ENCODE measurements at regions not wholly inside any gene's neighbourhood (a gene's known extent, or its start where the extent isn't known, plus 50 kb on each side); places are given as distances from the start of the nearest gene placed in this dataset.

DNA sequence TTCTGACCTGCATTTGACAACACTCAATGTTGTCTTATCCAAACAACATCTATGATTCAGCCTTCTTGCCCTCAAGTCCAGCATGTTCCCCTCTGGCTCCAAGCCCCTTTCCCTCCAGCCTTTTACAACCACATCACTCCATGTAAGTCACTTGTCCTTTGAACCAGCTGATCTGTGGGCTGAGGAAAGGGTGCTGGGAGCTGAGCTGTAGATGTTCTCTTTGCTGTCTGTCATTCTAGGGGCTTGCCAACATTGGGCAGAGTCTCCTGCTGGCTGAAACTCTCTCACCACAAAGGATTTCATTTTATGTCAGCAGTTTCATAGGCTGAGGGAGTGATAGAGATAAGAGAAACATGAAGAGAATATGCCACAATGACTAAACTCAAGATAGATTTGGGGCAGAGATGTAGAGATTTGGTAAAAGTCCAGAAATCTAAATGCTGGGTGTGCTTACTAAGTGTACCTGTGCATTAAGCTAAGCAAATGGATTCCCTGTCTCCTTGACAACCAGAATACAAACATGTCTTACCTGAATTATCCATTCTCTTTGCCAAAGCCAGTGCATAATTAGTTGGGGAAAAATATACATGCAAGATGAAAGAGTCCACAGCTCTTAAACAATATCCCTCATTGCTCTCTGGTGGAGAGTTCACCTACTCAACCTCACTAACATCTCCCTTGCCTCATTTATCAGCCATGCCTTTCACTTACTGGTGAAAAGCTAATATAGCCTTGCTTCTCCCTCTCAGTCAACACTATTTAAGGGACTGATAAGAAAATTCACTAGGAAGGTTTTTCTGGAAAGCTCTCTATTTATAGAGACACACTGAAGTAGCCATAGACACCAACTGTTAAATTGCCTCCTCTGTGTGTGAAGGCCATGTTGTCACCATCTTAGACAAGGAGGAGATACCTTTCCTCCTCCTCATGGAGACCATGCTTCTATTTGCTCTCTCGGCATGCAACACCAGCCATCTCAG lies 175.5 kb upstream of the SERP2 start:
- 77 to 83% methylated on average over 1 of the region's 1 CpG for WGBS, 2 donors
- Histone ChIP-seq H3K9me3 (ENCODE audit: control insufficient read depth in 2 of 2, insufficient read depth in 1 of 2, low read depth in 1 of 2, low read length in 1 of 2) (no peaks in the 10 kb centered on the region), H3K36me3 (ENCODE audit: control insufficient read depth in 2 of 2, insufficient read depth in 2 of 2, low read length in 1 of 2) (no peaks in the 10 kb centered on the region), H3K4me3 (ENCODE audit: low read depth in 1 of 2, low read length in 2 of 2) (no peak overlapping the region), H3K4me1 (ENCODE audit: control insufficient read depth in 2 of 2, insufficient read depth in 2 of 2, low read length in 1 of 2) (peaks cover 5 to 11% of the 10 kb centered on the region in 2 donors), H3K27me3 (ENCODE audit: control insufficient read depth in 1 of 2, insufficient read depth in 2 of 2, low read length in 2 of 2) (no peaks in the 10 kb centered on the region), H3K27ac (ENCODE audit: low read depth in 2 of 2, low read length in 1 of 2) (no peak overlapping the region)

DNA sequence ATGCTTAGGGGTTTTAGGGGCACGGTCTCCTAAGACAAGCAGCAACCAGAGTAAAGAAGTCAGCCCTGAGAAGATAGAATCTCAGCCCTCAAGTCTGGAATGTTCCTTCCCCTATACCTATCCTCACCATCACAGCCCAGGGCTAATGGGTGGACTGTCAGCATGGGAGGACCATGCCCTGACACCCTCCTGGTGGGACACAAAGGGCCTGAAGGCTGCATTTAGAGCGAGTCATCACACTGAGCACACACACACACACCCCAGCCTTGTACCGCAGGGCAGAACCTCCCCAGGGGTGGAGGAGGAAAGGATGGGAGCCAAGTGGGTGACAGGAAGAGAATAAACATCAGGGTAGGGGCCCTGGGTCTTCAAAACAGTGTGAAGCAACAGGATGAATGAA lies 174.8 kb upstream of the SERP2 start:
- Histone ChIP-seq H3K9me3 (ENCODE audit: control insufficient read depth in 2 of 2, insufficient read depth in 1 of 2, low read depth in 1 of 2, low read length in 1 of 2) (no peaks in the 10 kb centered on the region), H3K36me3 (ENCODE audit: control insufficient read depth in 2 of 2, insufficient read depth in 2 of 2, low read length in 1 of 2) (no peaks in the 10 kb centered on the region), H3K4me1 (ENCODE audit: control insufficient read depth in 2 of 2, insufficient read depth in 2 of 2, low read length in 1 of 2) (peaks cover 5 to 11% of the 10 kb centered on the region in 2 donors), H3K27ac (ENCODE audit: low read depth in 2 of 2, low read length in 1 of 2) (peak overlapping the region; percentile 13 to 24), H3K27me3 (ENCODE audit: control insufficient read depth in 1 of 2, insufficient read depth in 2 of 2, low read length in 2 of 2) (no peaks in the 10 kb centered on the region), H3K4me3 (ENCODE audit: low read depth in 1 of 2, low read length in 2 of 2) (no peak overlapping the region)
- WGBS, 2 donors = 65% methylated on average over 3 of the region's 3 CpGs

DNA sequence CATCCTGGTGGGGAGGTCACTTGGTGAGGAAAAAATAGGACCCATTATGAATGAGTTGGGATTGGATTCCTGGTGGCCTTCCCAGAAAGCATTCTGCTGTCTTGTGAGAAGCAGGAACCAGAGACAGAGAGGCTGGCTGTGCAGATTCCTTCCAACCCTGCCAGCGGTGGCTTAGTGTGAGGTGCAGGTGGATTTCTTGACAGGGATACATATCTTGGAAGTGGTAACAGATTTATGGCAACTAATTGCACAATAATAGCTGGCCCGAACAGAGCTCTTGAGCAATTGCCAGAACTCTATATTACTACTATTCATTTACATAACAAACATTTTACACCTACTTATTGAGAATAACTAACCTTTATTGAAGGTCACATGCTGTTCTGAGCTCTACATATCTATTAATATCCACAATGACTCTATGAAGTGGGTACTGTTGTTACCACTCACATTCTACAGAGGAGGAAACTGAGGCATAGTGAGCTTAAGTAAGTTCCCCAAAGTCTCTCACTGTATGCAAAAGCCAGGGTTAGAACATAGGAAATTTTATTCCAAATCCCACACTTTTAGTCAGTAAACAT lies 173.9 kb upstream of the SERP2 start:
- no peaks in the 10 kb centered on the region for H3K9me3 ChIP-seq (ENCODE audit: control insufficient read depth in 2 of 2, insufficient read depth in 1 of 2, low read depth in 1 of 2, low read length in 1 of 2)
- H3K4me1 ChIP-seq (ENCODE audit: control insufficient read depth in 2 of 2, insufficient read depth in 2 of 2, low read length in 1 of 2) = peaks cover 5 to 11% of the 10 kb centered on the region in 2 donors
- no peaks in the 10 kb centered on the region for H3K36me3 ChIP-seq (ENCODE audit: control insufficient read depth in 2 of 2, insufficient read depth in 2 of 2, low read length in 1 of 2)
- H3K27me3 ChIP-seq (ENCODE audit: control insufficient read depth in 1 of 2, insufficient read depth in 2 of 2, low read length in 2 of 2) = no peaks in the 10 kb centered on the region
- no peak overlapping the region for H3K4me3 ChIP-seq (ENCODE audit: low read depth in 1 of 2, low read length in 2 of 2)
- WGBS, 2 donors = 36 to 39% methylated on average over 2 of the region's 2 CpGs
- no peak overlapping the region for H3K27ac ChIP-seq (ENCODE audit: low read depth in 2 of 2, low read length in 1 of 2)

DNA sequence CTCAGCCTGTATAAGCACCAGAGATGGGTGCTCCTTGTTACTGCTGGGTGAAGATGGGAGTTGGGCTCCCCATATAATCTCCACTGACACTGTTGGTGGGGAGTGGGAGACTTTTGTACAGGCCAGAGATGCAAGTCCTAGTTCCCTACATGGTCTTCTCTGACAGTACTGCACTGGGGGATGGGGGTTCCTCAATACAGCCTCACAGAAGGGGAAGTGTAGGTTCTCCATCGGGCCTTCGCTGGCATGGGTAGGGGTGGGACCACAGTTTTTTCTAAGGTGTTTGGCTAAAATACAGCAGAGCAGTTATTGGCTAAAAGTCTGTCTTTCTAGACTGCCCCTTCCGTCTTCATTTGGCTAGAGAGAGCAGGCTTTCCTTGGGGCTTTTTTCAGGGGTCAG lies 167.2 kb upstream of the SERP2 start:
- Histone ChIP-seq H3K36me3 (ENCODE audit: control insufficient read depth in 2 of 2, insufficient read depth in 2 of 2, low read length in 1 of 2) (no peaks in the 10 kb centered on the region), H3K4me3 (ENCODE audit: low read depth in 1 of 2, low read length in 2 of 2) (no peak overlapping the region), H3K4me1 (ENCODE audit: control insufficient read depth in 2 of 2, insufficient read depth in 2 of 2, low read length in 1 of 2) (no peaks in the 10 kb centered on the region), H3K27me3 (ENCODE audit: control insufficient read depth in 1 of 2, insufficient read depth in 2 of 2, low read length in 2 of 2) (no peaks in the 10 kb centered on the region), H3K9me3 (ENCODE audit: control insufficient read depth in 2 of 2, insufficient read depth in 1 of 2, low read depth in 1 of 2, low read length in 1 of 2) (no peaks in the 10 kb centered on the region), H3K27ac (ENCODE audit: low read depth in 2 of 2, low read length in 1 of 2) (no peak overlapping the region)
- 84 to 86% methylated on average over 3 of the region's 3 CpGs for WGBS, 2 donors

DNA sequence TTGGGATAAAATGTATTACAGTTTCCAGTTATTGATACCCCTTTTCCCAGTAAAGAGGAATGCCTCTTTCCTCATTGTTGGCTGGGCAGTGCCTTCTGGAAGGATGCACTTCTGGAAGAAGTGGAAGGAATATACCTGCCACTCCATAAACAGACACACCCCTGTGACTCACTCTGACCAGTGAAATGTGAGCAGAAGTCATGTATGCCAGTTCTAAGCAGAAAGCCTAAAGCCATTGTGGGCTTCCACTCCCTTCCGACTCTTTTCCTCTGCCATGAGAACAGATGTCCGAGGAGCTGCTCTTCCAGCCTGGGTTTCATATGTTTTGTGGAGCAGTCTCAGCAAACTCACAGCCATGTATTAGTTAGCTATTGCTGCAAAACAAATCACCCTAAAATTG lies 166.1 kb upstream of the SERP2 start:
- Histone ChIP-seq H3K27me3 (ENCODE audit: control insufficient read depth in 1 of 2, insufficient read depth in 2 of 2, low read length in 2 of 2) (no peaks in the 10 kb centered on the region), H3K4me3 (ENCODE audit: low read depth in 1 of 2, low read length in 2 of 2) (no peak overlapping the region), H3K27ac (ENCODE audit: low read depth in 2 of 2, low read length in 1 of 2) (no peak overlapping the region), H3K9me3 (ENCODE audit: control insufficient read depth in 2 of 2, insufficient read depth in 1 of 2, low read depth in 1 of 2, low read length in 1 of 2) (no peaks in the 10 kb centered on the region), H3K36me3 (ENCODE audit: control insufficient read depth in 2 of 2, insufficient read depth in 2 of 2, low read length in 1 of 2) (no peaks in the 10 kb centered on the region), H3K4me1 (ENCODE audit: control insufficient read depth in 2 of 2, insufficient read depth in 2 of 2, low read length in 1 of 2) (no peaks in the 10 kb centered on the region)
- 93 to 94% methylated on average over 2 of the region's 2 CpGs for WGBS, 2 donors

DNA sequence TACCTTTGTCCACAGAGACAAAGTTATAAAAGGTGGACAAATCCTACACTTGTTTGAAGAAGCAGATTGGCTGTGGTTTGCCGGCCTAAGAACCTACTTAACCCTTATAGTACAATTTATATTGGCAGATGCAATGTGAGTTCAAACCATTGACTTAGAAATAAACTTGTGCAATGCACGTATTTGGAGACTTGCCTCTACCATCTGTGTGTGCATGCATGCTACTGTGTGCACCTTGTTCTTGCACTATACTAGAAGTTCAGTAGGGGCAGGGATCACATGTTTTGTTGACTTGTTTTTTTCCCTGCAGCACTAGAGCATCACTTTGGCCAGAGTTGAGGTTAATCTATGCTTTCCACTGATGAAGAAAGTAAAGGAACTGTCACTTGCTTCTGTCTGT lies 163.1 kb upstream of the SERP2 start:
- no peaks in the 10 kb centered on the region for H3K27me3 ChIP-seq (ENCODE audit: control insufficient read depth in 1 of 2, insufficient read depth in 2 of 2, low read length in 2 of 2)
- no peaks in the 10 kb centered on the region for H3K4me1 ChIP-seq (ENCODE audit: control insufficient read depth in 2 of 2, insufficient read depth in 2 of 2, low read length in 1 of 2)
- no peak overlapping the region for H3K27ac ChIP-seq (ENCODE audit: low read depth in 2 of 2, low read length in 1 of 2)
- H3K9me3 ChIP-seq (ENCODE audit: control insufficient read depth in 2 of 2, insufficient read depth in 1 of 2, low read depth in 1 of 2, low read length in 1 of 2) = no peaks in the 10 kb centered on the region
- H3K36me3 ChIP-seq (ENCODE audit: control insufficient read depth in 2 of 2, insufficient read depth in 2 of 2, low read length in 1 of 2) = no peaks in the 10 kb centered on the region
- WGBS, 2 donors = 72 to 81% methylated on average over 2 of the region's 2 CpGs
- H3K4me3 ChIP-seq (ENCODE audit: low read depth in 1 of 2, low read length in 2 of 2) = no peak overlapping the region

DNA sequence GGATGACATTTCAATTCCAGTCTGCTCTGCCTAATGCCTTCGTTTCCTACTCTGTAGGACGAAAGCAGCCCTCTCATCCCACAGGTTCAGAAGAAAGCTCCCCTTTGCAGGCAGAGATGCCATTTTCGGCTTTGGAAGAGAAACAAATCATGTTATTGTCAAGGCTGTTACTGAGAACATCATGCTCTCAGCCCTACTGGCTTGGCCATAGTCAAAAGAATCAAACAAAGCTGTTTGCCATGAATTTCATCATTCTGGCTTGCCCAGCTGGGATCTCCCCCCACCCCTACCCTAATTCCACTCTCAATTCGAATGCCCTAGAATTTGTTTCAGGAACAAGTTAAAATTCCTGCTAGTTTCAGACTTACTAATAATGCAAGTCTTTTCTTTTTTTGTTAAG lies 162.3 kb upstream of the SERP2 start:
- WGBS, 2 donors = 66 to 71% methylated on average over 4 of the region's 4 CpGs
- Histone ChIP-seq H3K4me1 (ENCODE audit: control insufficient read depth in 2 of 2, insufficient read depth in 2 of 2, low read length in 1 of 2) (no peaks in the 10 kb centered on the region), H3K9me3 (ENCODE audit: control insufficient read depth in 2 of 2, insufficient read depth in 1 of 2, low read depth in 1 of 2, low read length in 1 of 2) (no peaks in the 10 kb centered on the region), H3K27ac (ENCODE audit: low read depth in 2 of 2, low read length in 1 of 2) (peak overlapping the region in 1 of 2 donors; percentile 36), H3K27me3 (ENCODE audit: control insufficient read depth in 1 of 2, insufficient read depth in 2 of 2, low read length in 2 of 2) (no peaks in the 10 kb centered on the region), H3K4me3 (ENCODE audit: low read depth in 1 of 2, low read length in 2 of 2) (no peak overlapping the region), H3K36me3 (ENCODE audit: control insufficient read depth in 2 of 2, insufficient read depth in 2 of 2, low read length in 1 of 2) (no peaks in the 10 kb centered on the region)

DNA sequence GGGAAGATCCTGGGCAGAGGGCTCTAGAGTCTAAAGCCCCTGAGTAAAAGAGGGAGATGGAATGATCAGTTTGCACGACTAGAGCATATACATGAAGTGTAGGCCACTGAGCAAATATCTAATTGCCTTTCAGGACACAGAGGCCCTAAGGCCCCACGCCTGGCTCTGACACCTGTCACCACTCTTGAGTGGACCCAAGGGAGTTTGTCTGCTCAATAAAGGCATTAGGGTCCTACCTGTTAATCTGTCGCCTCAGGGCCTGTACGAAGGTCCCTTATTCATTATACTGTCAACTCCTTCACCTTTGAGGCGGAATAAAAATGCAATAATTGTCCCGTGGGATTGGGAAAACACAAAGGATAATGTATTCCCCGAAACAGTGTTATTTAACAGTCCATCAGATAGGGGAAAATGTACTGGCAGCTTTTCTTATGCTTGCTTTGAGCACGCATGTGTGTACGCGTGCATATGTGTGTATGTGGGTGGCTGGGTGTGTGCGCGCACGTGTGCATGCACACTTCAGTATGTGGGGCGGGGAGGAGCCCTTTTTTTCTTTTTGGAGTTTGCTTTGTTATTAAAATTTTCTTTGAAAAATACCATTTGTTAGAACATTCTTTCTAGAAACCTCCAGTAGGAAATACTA lies 161.8 kb upstream of the SERP2 start:
- 88 to 91% methylated on average over 14 of the region's 14 CpGs for WGBS, 2 donors
- Histone ChIP-seq H3K4me3 (ENCODE audit: low read depth in 1 of 2, low read length in 2 of 2) (no peak overlapping the region), H3K36me3 (ENCODE audit: control insufficient read depth in 2 of 2, insufficient read depth in 2 of 2, low read length in 1 of 2) (no peaks in the 10 kb centered on the region), H3K4me1 (ENCODE audit: control insufficient read depth in 2 of 2, insufficient read depth in 2 of 2, low read length in 1 of 2) (no peaks in the 10 kb centered on the region), H3K27ac (ENCODE audit: low read depth in 2 of 2, low read length in 1 of 2) (peak overlapping the region; percentile 28 to 42), H3K27me3 (ENCODE audit: control insufficient read depth in 1 of 2, insufficient read depth in 2 of 2, low read length in 2 of 2) (no peaks in the 10 kb centered on the region), H3K9me3 (ENCODE audit: control insufficient read depth in 2 of 2, insufficient read depth in 1 of 2, low read depth in 1 of 2, low read length in 1 of 2) (no peaks in the 10 kb centered on the region)

DNA sequence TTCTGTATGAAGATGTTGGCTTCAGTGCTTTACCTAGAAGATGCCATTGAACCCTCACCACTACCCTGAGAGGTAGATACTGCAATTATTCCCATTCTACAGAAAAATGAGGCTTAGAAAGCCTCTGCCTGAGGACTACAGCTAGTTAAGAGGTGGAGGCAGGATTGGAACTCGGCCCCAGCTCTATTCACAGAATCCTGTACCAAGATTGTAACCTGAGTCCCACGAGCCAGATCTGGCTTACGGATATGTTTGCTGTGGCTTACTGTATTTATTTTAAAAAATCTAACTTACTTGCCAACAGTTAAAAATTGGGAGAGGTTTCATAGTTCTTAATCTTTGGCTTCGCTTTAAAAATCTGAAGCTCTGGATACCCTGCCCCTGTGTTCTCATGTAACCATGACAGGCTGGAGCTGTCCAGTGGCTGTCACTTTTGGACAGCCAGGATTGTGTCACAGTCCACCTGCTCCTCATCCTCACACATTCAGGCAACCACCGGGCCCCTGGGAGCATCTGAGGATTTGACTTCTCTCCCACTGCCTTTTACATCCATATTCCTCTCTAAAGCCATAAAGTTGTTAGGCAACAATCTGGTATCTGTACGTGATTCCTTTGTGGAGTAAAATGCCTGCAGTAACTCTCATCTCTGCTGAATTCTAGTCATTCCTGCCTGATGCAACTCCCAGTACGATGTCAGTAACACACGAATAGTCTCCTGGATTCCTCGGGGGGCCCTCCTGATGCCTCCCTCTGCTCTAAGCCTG lies 160.8 kb upstream of the SERP2 start:
- H3K4me1 ChIP-seq (ENCODE audit: control insufficient read depth in 2 of 2, insufficient read depth in 2 of 2, low read length in 1 of 2) = no peaks in the 10 kb centered on the region
- no peak overlapping the region for H3K4me3 ChIP-seq (ENCODE audit: low read depth in 1 of 2, low read length in 2 of 2)
- whole genome bisulfite sequencing, 2 donors = 35 to 52% methylated on average over 9 of the region's 9 CpGs
- no peaks in the 10 kb centered on the region for H3K9me3 ChIP-seq (ENCODE audit: control insufficient read depth in 2 of 2, insufficient read depth in 1 of 2, low read depth in 1 of 2, low read length in 1 of 2)
- peak overlapping the region; percentile 37 to 40 for H3K27ac ChIP-seq (ENCODE audit: low read depth in 2 of 2, low read length in 1 of 2)
- no peaks in the 10 kb centered on the region for H3K27me3 ChIP-seq (ENCODE audit: control insufficient read depth in 1 of 2, insufficient read depth in 2 of 2, low read length in 2 of 2)
- no peaks in the 10 kb centered on the region for H3K36me3 ChIP-seq (ENCODE audit: control insufficient read depth in 2 of 2, insufficient read depth in 2 of 2, low read length in 1 of 2)

Measured in esophagus (tissue), 2 donors.